ENCODE measurements at regions not wholly inside any gene's neighbourhood (a gene's known extent, or its start where the extent isn't known, plus 50 kb on each side); places are given as distances from the start of the nearest gene placed in this dataset.

- 0% methylated on average over 2 of the region's 3 CpGs for WGBS
Observed at GRCh38 chrX:27883468-27884092, 75.8 kb downstream of the MAGEB10 start.

GRCh38 chrX:27882695-27883094 lies 74.9 kb downstream of the MAGEB10 start:
- WGBS: no CpG with 5 or more reads among the region's 1 CpG
- Histone ChIP-seq H3K27ac (ENCODE audit: low read depth, low read length) (no peak overlapping the region), H3K4me3 (ENCODE audit: low read length) (no peak overlapping the region), H3K27me3 (ENCODE audit: insufficient read depth, low read length) (peaks cover 69% of the 10 kb centered on the region), H3K9me3 (ENCODE audit: insufficient read depth, low read depth, low read length) (no peaks in the 10 kb centered on the region), H3K36me3 (ENCODE audit: insufficient read depth, low read length) (no peaks in the 10 kb centered on the region), H3K9ac (ENCODE audit: low read depth, low read length) (no peak overlapping the region), H3K4me1 (ENCODE audit: insufficient read depth, low read length) (peaks cover 5% of the 10 kb centered on the region; the same call in 1 of the 2 replicates)

More at GRCh38 chrX:27883468-27884092, 75.8 kb downstream of the MAGEB10 start:
- no peak overlapping the region for H3K4me3 ChIP-seq (ENCODE audit: low read length)
- peaks cover 5% of the 10 kb centered on the region; the same call in 1 of the 2 replicates for H3K4me1 ChIP-seq (ENCODE audit: insufficient read depth, low read length)
- no peaks in the 10 kb centered on the region for H3K36me3 ChIP-seq (ENCODE audit: insufficient read depth, low read length)
- no peaks in the 10 kb centered on the region for H3K9me3 ChIP-seq (ENCODE audit: insufficient read depth, low read depth, low read length)
- no peak overlapping the region for H3K9ac ChIP-seq (ENCODE audit: low read depth, low read length)
- H3K27ac ChIP-seq (ENCODE audit: low read depth, low read length): no peak overlapping the region
- H3K27me3 ChIP-seq (ENCODE audit: insufficient read depth, low read length): peaks cover 65% of the 10 kb centered on the region

GRCh38 chrX:27878862-27879261 lies 71.1 kb downstream of the MAGEB10 start:
- WGBS: 100% methylated on average over 1 of the region's 1 CpG
- Histone ChIP-seq H3K27ac (ENCODE audit: low read depth, low read length) (no peak overlapping the region), H3K27me3 (ENCODE audit: insufficient read depth, low read length) (peaks cover 64% of the 10 kb centered on the region), H3K4me3 (ENCODE audit: low read length) (no peak overlapping the region), H3K4me1 (ENCODE audit: insufficient read depth, low read length) (peaks cover 2% of the 10 kb centered on the region; the same call in 1 of the 2 replicates), H3K9ac (ENCODE audit: low read depth, low read length) (no peak overlapping the region), H3K36me3 (ENCODE audit: insufficient read depth, low read length) (no peaks in the 10 kb centered on the region), H3K9me3 (ENCODE audit: insufficient read depth, low read depth, low read length) (no peaks in the 10 kb centered on the region)
